Ovary (tissue), 3 donors: ENCODE measurements at regions not wholly inside any gene's neighbourhood (a gene's known extent, or its start where the extent isn't known, plus 50 kb on each side); places are given as distances from the start of the nearest gene placed in this dataset.

ENCODE experiments used
- CTCF ChIP-seq, 3 donors: fragments of 450-650 bp in 2 of 3; fragments of 200-600 bp in 1 of 3; IDR thresholded peaks; one replicate each; pipeline versions ENCODE4 v1.5.1 to v1.8.0; 2016 to 2022; ENCODE audit warnings: antibody characterized with exemption in 3 of 3, mild to moderate bottlenecking in 1 of 3
- EP300 ChIP-seq: sonication (generic); formaldehyde crosslinking; IDR thresholded peaks from one replicate; pipeline ENCODE4 v1.6.1; 2017; ENCODE audit warnings: antibody characterized with exemption
- POLR2A ChIP-seq: fragments of 450-650 bp; IDR thresholded peaks from one replicate; pipeline ENCODE4 v1.6.1; 2017; ENCODE audit warnings: antibody characterized with exemption, mild to moderate bottlenecking, moderate library complexity
- donor health status: DM: no; HTN: no; CAD: no.

- no peak for TF ChIP-seq CTCF (IDR thresholded peaks at IDR 0.05)
- no peak for TF ChIP-seq POLR2A
- TF ChIP-seq EP300 = no peak
Observed at GRCh38 chr4:27702730-27703431, 842.2 kb downstream of the STIM2 start.
